ENCODE measurements at regions not wholly inside any gene's neighbourhood (a gene's known extent, or its start where the extent isn't known, plus 50 kb on each side); places are given as distances from the start of the nearest gene placed in this dataset.

DNA sequence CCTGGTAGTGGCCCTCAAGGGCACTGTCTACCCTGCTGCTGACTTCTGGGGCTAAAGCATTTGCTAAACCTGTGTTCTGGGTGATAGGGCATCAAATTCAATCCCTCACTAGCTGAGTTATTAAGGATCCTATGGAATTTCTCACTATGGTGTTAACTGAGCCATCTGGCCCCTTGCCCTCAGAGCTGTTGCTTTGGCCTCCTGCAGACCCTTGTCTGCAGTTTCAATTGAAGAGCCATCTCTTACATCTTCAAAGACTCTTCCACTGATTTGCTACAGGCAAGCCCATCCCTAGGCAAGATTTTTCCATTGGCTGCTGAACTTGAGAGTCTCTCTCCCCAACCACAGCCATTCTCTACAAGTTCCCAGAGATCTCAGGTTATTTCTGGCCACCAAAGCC is 418.2 kb downstream of the ZNF608 start:
- TF ChIP-seq CTCF (IDR thresholded peaks at IDR 0.05 in 8 of 11, conservative IDR thresholded peaks at IDR 0.05 in 3 of 11) (no peak), POLR2AphosphoS5 (IDR thresholded peaks at IDR 0.05) (no peak), POLR2A (IDR thresholded peaks at IDR 0.05) (no peak)
- H3K4me1 ChIP-seq: no peaks in the 10 kb centered on the region
- no peaks in the 10 kb centered on the region for H3K27me3 ChIP-seq (replicated peaks in 1 of 7)
- intact Hi-C loops (cut with DNase I; ENCODE audit: low total_unique reads): no loop called here
- no peaks in the 10 kb centered on the region for H3K36me3 ChIP-seq
- peaks cover 0 to 23% (median 9%) of the 10 kb centered on the region in 8 donors for H3K9me3 ChIP-seq
- no peak overlapping the region for H3K4me3 ChIP-seq
- no peak overlapping the region for H3K27ac ChIP-seq
- DNase-seq: no peak

GRCh38 chr5:124318661-124319060 is 427.8 kb downstream of the ZNF608 start:
- WGBS, 5 donors: 83 to 96% (median 87%) methylated on average over 1 of the region's 1 CpG
- no peaks in the 10 kb centered on the region for H3K36me3 ChIP-seq
- intact Hi-C loops (cut with DNase I; ENCODE audit: low total_unique reads): no loop called here
- no peak overlapping the region for H3K4me3 ChIP-seq
- H3K4me1 ChIP-seq: no peaks in the 10 kb centered on the region
- peaks cover 0 to 8% (median 0%) of the 10 kb centered on the region in 7 donors for H3K27me3 ChIP-seq (replicated peaks in 1 of 7)
- H3K9me3 ChIP-seq: no peaks in the 10 kb centered on the region
- no peak for TF ChIP-seq POLR2A (IDR thresholded peaks at IDR 0.05)
- no peak for TF ChIP-seq CTCF (IDR thresholded peaks at IDR 0.05 in 8 of 11, conservative IDR thresholded peaks at IDR 0.05 in 3 of 11)
- TF ChIP-seq POLR2AphosphoS5 (IDR thresholded peaks at IDR 0.05): no peak
- DNase-seq: no peak
- H3K27ac ChIP-seq: no peak overlapping the region

DNA sequence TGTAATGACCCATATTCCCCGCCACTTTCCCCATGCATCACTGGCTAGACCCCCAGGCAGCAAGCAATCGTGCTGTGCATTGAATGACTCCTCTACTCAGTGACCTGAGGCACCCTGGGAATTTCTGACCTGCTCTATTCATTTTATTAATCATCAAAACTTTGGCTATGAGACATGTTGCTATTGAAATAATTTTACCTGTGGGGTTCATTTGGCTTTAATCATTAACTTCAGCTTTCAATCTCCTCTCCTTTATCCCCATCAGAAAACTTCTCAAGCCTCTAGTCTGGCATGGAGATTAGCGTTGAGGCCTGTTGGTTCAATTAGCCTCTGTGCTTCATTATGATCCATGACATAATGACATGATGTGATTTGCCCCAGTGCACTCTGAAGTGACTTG is 429.0 kb downstream of the ZNF608 start:
- Histone ChIP-seq H3K36me3 (no peaks in the 10 kb centered on the region), H3K27me3 (replicated peaks in 1 of 7) (peaks cover 0 to 8% (median 0%) of the 10 kb centered on the region in 7 donors), H3K27ac (no peak overlapping the region), H3K4me3 (no peak overlapping the region), H3K9me3 (no peaks in the 10 kb centered on the region), H3K4me1 (no peaks in the 10 kb centered on the region)
- WGBS, 5 donors: 81 to 91% (median 87%) methylated on average over 3 of the region's 3 CpGs
- DNase-seq: no peak
- no peak for TF ChIP-seq POLR2A (IDR thresholded peaks at IDR 0.05)
- no peak for TF ChIP-seq CTCF (IDR thresholded peaks at IDR 0.05 in 8 of 11, conservative IDR thresholded peaks at IDR 0.05 in 3 of 11)
- TF ChIP-seq POLR2AphosphoS5 (IDR thresholded peaks at IDR 0.05): no peak
- intact Hi-C loops (cut with DNase I; ENCODE audit: low total_unique reads): no loop called here

DNA sequence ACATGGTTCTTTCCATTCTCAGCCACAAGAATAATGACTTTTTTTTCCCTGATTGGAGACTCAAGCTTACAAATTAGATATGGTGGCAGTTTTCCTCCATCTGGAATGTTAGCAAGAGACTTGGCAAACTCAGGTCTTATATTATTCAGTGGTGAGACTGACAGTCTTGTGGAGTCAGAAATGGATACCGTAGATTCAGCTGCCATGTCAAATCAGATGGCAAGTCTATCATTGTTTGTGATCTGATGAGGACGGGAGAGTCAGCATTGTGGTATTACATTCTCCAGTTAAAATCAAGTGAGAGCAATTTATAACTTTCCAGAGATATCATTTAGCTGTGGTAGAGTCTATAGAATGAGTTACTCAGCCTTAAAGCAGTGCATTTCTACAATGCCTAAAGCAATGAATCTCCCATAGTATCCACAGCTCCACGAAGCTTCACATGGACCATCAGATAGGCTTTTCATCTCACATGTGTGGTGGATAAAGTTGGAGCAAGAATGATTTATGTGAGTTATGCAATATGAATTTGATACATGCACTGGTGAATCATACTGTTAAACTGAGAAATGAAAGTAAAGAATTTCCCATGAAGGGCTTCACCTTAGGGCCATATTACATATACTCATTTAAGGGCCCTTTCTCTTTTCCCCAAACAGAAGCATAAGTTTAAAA is 430.6 kb downstream of the ZNF608 start:
- Histone ChIP-seq H3K4me3 (no peak overlapping the region), H3K9me3 (no peaks in the 10 kb centered on the region), H3K36me3 (no peaks in the 10 kb centered on the region), H3K27ac (no peak overlapping the region), H3K4me1 (no peaks in the 10 kb centered on the region), H3K27me3 (replicated peaks in 1 of 7) (peaks cover 0 to 8% (median 0%) of the 10 kb centered on the region in 7 donors)
- no peak for DNase-seq
- 87 to 94% (median 89%) methylated on average over 3 of the region's 3 CpGs for WGBS, 5 donors
- intact Hi-C loops (cut with DNase I; ENCODE audit: low total_unique reads): no loop called here
- no peak for TF ChIP-seq POLR2AphosphoS5 (IDR thresholded peaks at IDR 0.05)
- TF ChIP-seq POLR2A (IDR thresholded peaks at IDR 0.05): no peak
- TF ChIP-seq CTCF (IDR thresholded peaks at IDR 0.05 in 8 of 11, conservative IDR thresholded peaks at IDR 0.05 in 3 of 11): no peak

Measured in spleen (tissue), 11 donors.